GM12873 (cell line): ENCODE measurements at regions not wholly inside any gene's neighbourhood (a gene's known extent, or its start where the extent isn't known, plus 50 kb on each side); places are given as distances from the start of the nearest gene placed in this dataset.

Source experiments
- TF ChIP-seq, protein P1 (sequence below): IDR thresholded peaks from 2 replicates; pipeline ENCODE4 v1.5.1; 2012; ENCODE audit warnings: low read depth, mild to moderate bottlenecking, moderate library complexity, low read length, control low read depth; ENCODE audit not compliant: insufficient read depth; ENCODE audit errors: missing control alignments

DNA sequence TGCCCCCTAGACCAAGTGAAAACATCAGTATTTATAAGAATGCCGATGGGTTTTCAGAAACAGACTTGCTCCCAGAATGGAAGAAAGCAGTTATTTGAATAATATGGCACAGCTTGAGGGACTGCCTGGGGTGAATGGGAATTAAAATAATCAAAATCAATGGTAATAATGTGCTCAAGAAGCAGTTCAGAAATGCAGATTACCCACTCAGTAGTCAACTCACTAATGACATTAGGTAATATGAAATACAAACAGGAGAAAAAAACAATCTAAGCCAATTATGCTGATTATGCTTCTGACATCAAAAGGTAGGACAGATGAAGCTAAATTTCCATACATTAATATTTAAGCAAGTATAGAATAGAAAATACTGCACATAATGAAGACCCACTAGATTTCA, 179.3 kb downstream of the ENC1 start:
- TF ChIP-seq, protein P1, sequence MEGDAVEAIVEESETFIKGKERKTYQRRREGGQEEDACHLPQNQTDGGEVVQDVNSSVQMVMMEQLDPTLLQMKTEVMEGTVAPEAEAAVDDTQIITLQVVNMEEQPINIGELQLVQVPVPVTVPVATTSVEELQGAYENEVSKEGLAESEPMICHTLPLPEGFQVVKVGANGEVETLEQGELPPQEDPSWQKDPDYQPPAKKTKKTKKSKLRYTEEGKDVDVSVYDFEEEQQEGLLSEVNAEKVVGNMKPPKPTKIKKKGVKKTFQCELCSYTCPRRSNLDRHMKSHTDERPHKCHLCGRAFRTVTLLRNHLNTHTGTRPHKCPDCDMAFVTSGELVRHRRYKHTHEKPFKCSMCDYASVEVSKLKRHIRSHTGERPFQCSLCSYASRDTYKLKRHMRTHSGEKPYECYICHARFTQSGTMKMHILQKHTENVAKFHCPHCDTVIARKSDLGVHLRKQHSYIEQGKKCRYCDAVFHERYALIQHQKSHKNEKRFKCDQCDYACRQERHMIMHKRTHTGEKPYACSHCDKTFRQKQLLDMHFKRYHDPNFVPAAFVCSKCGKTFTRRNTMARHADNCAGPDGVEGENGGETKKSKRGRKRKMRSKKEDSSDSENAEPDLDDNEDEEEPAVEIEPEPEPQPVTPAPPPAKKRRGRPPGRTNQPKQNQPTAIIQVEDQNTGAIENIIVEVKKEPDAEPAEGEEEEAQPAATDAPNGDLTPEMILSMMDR = no peak

DNA sequence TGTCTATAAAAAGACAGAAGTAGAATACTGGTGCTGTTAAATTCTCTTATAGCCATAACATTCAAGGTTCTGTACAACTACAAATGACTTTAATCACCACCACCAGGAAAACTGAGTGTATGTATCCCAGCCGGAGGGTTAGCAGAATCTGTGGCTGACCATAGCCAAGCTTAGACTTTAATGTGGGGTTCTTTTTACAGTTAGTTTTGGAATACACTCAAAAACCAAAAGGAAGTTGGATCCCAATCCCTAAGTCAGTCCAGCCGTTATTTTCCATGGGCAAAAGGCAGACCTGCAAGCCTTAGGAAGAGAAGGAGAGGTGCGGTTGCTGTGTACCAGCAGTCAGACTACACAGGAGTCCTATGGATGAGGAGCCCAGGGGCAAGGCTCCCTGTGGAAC, 179.8 kb downstream of the ENC1 start:
- TF ChIP-seq, protein P1 = no peak

GRCh38 chr5:74459984-74460383, 180.5 kb downstream of the ENC1 start:
- TF ChIP-seq, protein P1 = no peak

DNA sequence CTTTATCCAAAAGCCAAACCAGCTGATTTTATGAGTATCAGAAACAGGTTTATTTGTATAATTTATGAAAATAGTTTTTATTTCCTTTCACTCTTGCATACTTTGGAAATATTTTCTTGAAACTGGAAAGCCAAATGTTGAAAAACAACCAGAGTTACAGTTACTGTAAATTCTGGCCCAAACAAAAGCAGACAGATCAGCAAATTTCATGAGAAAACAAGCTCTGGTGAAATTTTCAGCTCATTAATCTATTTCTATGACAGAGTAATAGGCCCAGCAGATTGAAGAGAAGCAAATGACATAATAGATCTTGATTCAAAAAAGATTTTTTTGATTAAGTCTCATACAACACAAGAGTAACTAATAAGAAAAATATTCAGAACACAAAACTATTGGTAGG, 182.7 kb downstream of the ENC1 start:
- TF ChIP-seq, protein P1 = no peak

DNA sequence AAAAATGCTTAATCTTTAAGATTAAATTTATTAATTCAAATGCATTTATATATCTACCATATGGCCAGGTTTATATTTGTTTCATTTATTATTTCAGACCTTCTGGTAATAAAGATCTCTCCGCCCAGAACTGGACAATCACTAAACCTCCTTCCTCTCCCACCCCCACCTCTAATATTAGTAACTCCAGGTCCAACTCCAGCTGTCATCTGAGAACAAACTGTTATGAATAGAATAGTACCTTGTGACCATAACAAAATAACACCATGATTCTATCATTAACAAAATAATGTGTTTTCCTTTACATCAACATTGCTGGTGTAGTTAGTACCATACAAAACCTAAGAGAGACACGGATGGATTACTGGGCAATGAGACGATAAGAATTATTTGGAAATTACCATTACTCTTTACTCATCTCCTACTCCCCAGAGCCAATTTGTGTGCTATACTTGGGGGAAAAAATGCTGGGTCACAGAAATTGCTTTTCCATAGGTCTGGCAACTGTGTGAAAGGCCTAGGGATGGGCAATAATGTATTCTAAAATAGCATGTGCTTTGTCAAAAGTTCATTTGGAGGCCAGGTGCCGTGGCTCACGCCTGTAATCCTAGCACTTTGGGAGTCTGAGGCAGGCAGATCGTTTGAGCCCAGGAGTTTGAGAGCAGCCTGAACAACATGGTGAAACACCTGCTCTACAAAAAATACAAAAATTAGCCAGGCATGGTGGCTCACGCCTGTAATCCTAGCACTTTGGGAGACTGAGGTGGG, 186.1 kb downstream of the ENC1 start:
- TF ChIP-seq, protein P1 = no peak

DNA sequence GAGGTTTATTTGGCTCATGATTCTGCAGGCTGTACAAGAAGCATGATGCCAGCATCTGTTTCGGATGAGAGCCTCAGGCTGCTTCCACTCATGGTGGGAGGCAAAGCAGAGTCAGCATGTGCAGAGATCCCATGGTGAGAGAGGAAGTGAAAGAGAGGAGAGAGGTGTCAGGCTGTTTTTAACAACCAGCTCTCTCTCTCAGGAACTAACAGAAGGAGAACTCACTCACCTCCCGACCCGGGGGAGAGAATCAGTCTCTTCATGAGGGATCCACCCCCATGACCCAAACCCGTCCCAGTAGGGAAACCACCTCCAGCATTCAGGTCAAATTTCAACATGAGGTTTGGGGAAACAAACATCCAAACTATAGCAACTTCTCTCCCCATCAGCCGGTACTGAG, 187.7 kb downstream of the ENC1 start:
- TF ChIP-seq, protein P1 = no peak

GRCh38 chr5:74450095-74450494, 190.4 kb downstream of the ENC1 start:
- TF ChIP-seq, protein P1 = no peak
